ENCODE measurements at regions not wholly inside any gene's neighbourhood (a gene's known extent, or its start where the extent isn't known, plus 50 kb on each side); places are given as distances from the start of the nearest gene placed in this dataset.

DNA sequence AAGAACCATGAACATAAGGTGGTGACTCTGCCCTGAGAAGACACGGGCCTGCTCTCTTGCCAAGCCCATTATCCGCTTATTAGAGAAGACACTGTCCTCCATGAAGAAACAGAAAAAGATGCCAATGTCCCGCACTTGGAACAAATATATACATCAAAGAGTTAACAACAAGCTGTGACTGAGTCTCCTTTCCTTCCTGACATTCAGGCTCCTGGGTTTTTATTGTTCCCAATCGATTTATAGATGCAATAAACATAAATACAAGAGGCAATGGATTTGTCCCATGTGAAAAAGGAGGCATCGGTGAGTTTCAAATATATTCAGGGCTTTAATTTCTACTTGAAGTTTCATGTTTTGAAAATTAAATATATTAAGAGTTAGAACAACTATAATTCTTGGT lies 169.2 kb upstream of the CPEB2 start:
- Histone ChIP-seq H3K14ac (ENCODE audit: insufficient read length) (no peak overlapping the region), H2BK5ac (ENCODE audit: low read depth, low read length) (no peak overlapping the region), H3K4ac (replicated peaks; ENCODE audit: insufficient read length, low read depth, low read length) (no peak overlapping the region), H3K23me2 (ENCODE audit: low read depth, low read length) (0 out of 2 replicates have a peak, but pooled peaks cover 2% of the 10 kb centered on the region), H2AFZ (ENCODE audit: low read length) (no peak overlapping the region), H3K23ac (ENCODE audit: insufficient read length) (no peak overlapping the region), H3K9ac (replicated peaks in 1 of 4; ENCODE audit: extremely low read depth in 1 of 4, low read depth in 3 of 4, low read length in 3 of 4) (no peak overlapping the region), H3K9me3 (ENCODE audit: insufficient read depth in 2 of 2, low read depth in 1 of 2, low read length in 1 of 2) (no peaks in the 10 kb centered on the region), H3K79me1 (ENCODE audit: low read depth, low read length) (no peaks in the 10 kb centered on the region), H2BK12ac (ENCODE audit: low read depth, low read length) (no peak overlapping the region), H2BK120ac (replicated peaks; ENCODE audit: low read depth, low read length) (no peak overlapping the region), H2BK15ac (ENCODE audit: low read length) (no peak overlapping the region), H3K18ac (ENCODE audit: extremely low read depth, low read length) (no peak overlapping the region), H2AK5ac (ENCODE audit: low read depth, low read length) (no peak overlapping the region), H3K36me3 (ENCODE audit: control insufficient read depth in 2 of 4, insufficient read depth in 4 of 4, low read length in 3 of 4) (no peaks in the 10 kb centered on the region), H3K4me1 (replicated peaks in 1 of 4; ENCODE audit: control insufficient read depth in 3 of 4, insufficient read depth in 4 of 4, low read length in 3 of 4) (no peaks in the 10 kb centered on the region), H4K5ac (ENCODE audit: insufficient read length, low read depth, low read length) (no peak overlapping the region), H4K91ac (replicated peaks; ENCODE audit: insufficient read length, low read length) (no peak overlapping the region), H3K79me2 (ENCODE audit: control insufficient read depth in 1 of 2, insufficient read depth in 2 of 2, low read length in 2 of 2) (no peaks in the 10 kb centered on the region), H3K27ac (ENCODE audit: low read depth, low read length) (no peak overlapping the region), H3K56ac (replicated peaks; ENCODE audit: insufficient read length, low read depth, low read length) (no peak overlapping the region), H3K4me3 (ENCODE audit: extremely low read depth in 1 of 4, insufficient read depth in 2 of 4, low read depth in 3 of 4, low read length in 4 of 4) (no peak overlapping the region), H3K4me2 (ENCODE audit: insufficient read depth in 1 of 2, low read depth in 2 of 2, low read length in 2 of 2) (no peak overlapping the region), H4K8ac (ENCODE audit: extremely low read depth, insufficient read depth, low read length) (no peak overlapping the region), H2BK20ac (ENCODE audit: low read length) (no peak overlapping the region), H3K27me3 (replicated peaks in 1 of 4; ENCODE audit: control insufficient read depth in 3 of 4, extremely low read depth in 1 of 4, insufficient read depth in 3 of 4, low read length in 3 of 4) (no peaks in the 10 kb centered on the region), H4K20me1 (replicated peaks in 1 of 2; ENCODE audit: control insufficient read depth in 1 of 2, insufficient read depth in 2 of 2, low read length in 2 of 2) (no peaks in the 10 kb centered on the region)
- FAIRE-seq (no peak), DNase-seq (ENCODE audit: low read depth in 1 of 2, low spot score in 2 of 2) (no peak)
- POLR2A ChIA-PET (ENCODE audit: partially characterized antibody), result no interaction called here
- CTCF ChIA-PET (ENCODE audit: partially characterized antibody), result no interaction called here
- TF ChIP-seq TAF7 (optimal IDR thresholded peaks at IDR 0.05; ENCODE audit: borderline replicate concordance, low read depth, low read length) (no peak), RXRA (IDR thresholded peaks at IDR 0.05; ENCODE audit: insufficient read depth, low read depth, low read length) (no peak), BCL11A (IDR thresholded peaks at IDR 0.05; ENCODE audit: low read depth in 2 of 2, low read length in 2 of 2) (no peak), TEAD4 (IDR thresholded peaks at IDR 0.05; ENCODE audit: low read depth, low read length) (no peak), E2F6 (IDR thresholded peaks at IDR 0.05) (no peak), CHD2 (IDR thresholded peaks at IDR 0.05; ENCODE audit: low read length) (no peak), CREB1 (IDR thresholded peaks at IDR 0.05) (no peak), ZNF274 (IDR thresholded peaks at IDR 0.05; ENCODE audit: borderline replicate concordance, extremely low read depth, low read length) (no peak)
- WGBS, 2 experiments (ENCODE audit: extremely low coverage in 1 of 2, insufficient coverage in 1 of 2, insufficient read length in 1 of 2, insufficient replicate concordance in 2 of 2, low coverage in 1 of 2, low lambda C conversion rate in 2 of 2, missing lambda C conversion rate in 1 of 2), result 92% methylated on average over 5 of the region's 5 CpGs; no CpG with 5 or more reads in 1 of the 2 experiments

Measured in H1 (cell line).